ENCODE measurements at regions not wholly inside any gene's neighbourhood (a gene's known extent, or its start where the extent isn't known, plus 50 kb on each side); places are given as distances from the start of the nearest gene placed in this dataset.

GRCh38 chr12:111063295-111064026, 143.1 kb upstream of the MYL2 start:
- no peak for TF ChIP-seq CTCF (IDR thresholded peaks at IDR 0.05; ENCODE audit: insufficient read depth, low read length)
- TF ChIP-seq REST (IDR thresholded peaks at IDR 0.05; ENCODE audit: insufficient replicate concordance, low read depth) = no peak

Measured in HL-60 (cell line).